Mesendoderm (in vitro differentiated cells): ENCODE measurements at regions not wholly inside any gene's neighbourhood (a gene's known extent, or its start where the extent isn't known, plus 50 kb on each side); places are given as distances from the start of the nearest gene placed in this dataset.
A peak's percentile ranks its signal among the peaks of the same experiment; 100 is the strongest.

Experiments used
- DNase-seq: peaks from one replicate; pipeline ENCODE4 v3.0.0; 2013
- H2AK5ac ChIP-seq: 2 replicates; pipeline ENCODE4 v1.6.1; 2013; ENCODE audit warnings: low read length, inconsistent platforms
- H2BK120ac ChIP-seq: 2 replicates; pipeline ENCODE4 v1.6.1; 2013; ENCODE audit warnings: low read depth, mild to moderate bottlenecking, low read length, moderate library complexity, mixed read lengths
- H2BK15ac ChIP-seq: replicated peaks from 2 replicates; pipeline ENCODE4 v1.6.1; 2013; ENCODE audit warnings: low read depth, mild to moderate bottlenecking, moderate library complexity
- H2BK5ac ChIP-seq: 2 replicates; pipeline ENCODE4 v1.6.1; 2013; ENCODE audit warnings: low read length, inconsistent platforms
- H3K18ac ChIP-seq: 2 replicates; pipeline ENCODE4 v1.6.1; 2013; ENCODE audit warnings: mild to moderate bottlenecking, low read length, mixed read lengths
- H3K23ac ChIP-seq: one replicate; pipeline ENCODE4 v1.6.1; 2013; ENCODE audit warnings: low read length
- H3K27ac ChIP-seq: 2 replicates; pipeline ENCODE4 v1.5.1; 2013; ENCODE audit warnings: low read depth, mild to moderate bottlenecking, inconsistent platforms, low read length, moderate library complexity
- H3K27me3 ChIP-seq: 2 replicates; pipeline ENCODE4 v1.6.1; 2013; ENCODE audit warnings: low read length, control low read depth, mild to moderate bottlenecking, inconsistent platforms; ENCODE audit not compliant: insufficient read depth, poor library complexity
- H3K36me3 ChIP-seq: 2 replicates; pipeline ENCODE4 v1.6.1; 2013; ENCODE audit warnings: low read length, inconsistent platforms; ENCODE audit not compliant: control insufficient read depth, insufficient read depth
- H3K4ac ChIP-seq: one replicate; pipeline ENCODE4 v1.6.1; 2013; ENCODE audit warnings: low read depth, mild to moderate bottlenecking, low read length, moderate library complexity
- H3K4me1 ChIP-seq: 2 replicates; pipeline ENCODE4 v1.6.1; 2013; ENCODE audit warnings: low read depth, low read length, inconsistent platforms; ENCODE audit not compliant: control insufficient read depth
- H3K4me2 ChIP-seq: 2 replicates; pipeline ENCODE4 v1.6.1; 2013; ENCODE audit warnings: low read length
- H3K4me3 ChIP-seq: 2 replicates; pipeline ENCODE4 v1.5.1; 2013; ENCODE audit warnings: mild to moderate bottlenecking, low read length
- H3K56ac ChIP-seq: one replicate; pipeline ENCODE4 v1.6.1; 2013; ENCODE audit warnings: low read length
- H3K79me1 ChIP-seq: 2 replicates; pipeline ENCODE4 v1.6.1; 2013; ENCODE audit warnings: low read length, inconsistent platforms
- H3K79me2 ChIP-seq: 2 replicates; pipeline ENCODE4 v1.6.1; 2013; ENCODE audit warnings: mild to moderate bottlenecking, low read length; ENCODE audit not compliant: control insufficient read depth, insufficient read depth
- H3K9ac ChIP-seq: 2 replicates; pipeline ENCODE4 v1.6.1; 2013; ENCODE audit warnings: low read length, inconsistent platforms
- H4K5ac ChIP-seq: one replicate; pipeline ENCODE4 v1.6.1; 2013; ENCODE audit warnings: low read length
- H4K8ac ChIP-seq: one replicate; pipeline ENCODE4 v1.6.1; 2013; ENCODE audit warnings: low read depth, mild to moderate bottlenecking, control low read depth, low read length, moderate library complexity
- WGBS: extraction: QIAGEN DNeasy Blood & Tissue Kit; methylation state at CpG from one replicate; pipeline ENCODE4 v1.1.7; 2013; ENCODE audit warnings: low lambda C conversion rate, missing lambda C conversion rate; ENCODE audit not compliant: insufficient coverage; ENCODE audit errors: extremely low coverage; 5-methylcytosine and 5-hydroxymethylcytosine counted together

DNA sequence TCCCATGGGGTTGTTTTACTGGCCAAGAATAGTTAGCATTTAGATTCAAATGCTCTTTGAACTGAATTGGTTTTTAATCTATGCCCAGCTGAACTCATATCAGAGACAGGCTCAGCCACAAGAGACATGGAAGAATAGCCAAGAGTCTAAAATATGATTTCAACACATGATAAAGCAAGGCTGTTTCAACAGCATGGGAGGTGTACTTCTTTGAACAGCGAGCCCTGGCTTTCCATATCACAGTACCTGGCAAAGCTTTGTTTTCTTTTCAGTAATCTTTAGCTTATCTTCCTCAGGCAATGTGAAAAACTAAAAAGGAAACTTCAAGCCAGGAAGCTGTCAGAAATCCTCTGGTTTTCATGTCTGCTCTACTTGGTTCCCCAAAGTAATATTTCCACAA lies 413.6 kb upstream of the ADAMTS9 start:
- H3K79me1 ChIP-seq, result no peaks in the 10 kb centered on the region
- no peaks in the 10 kb centered on the region for H3K36me3 ChIP-seq
- no peaks in the 10 kb centered on the region for H3K27me3 ChIP-seq
- H3K4me2 ChIP-seq, result no peak overlapping the region
- no peak overlapping the region for H2AK5ac ChIP-seq
- H4K8ac ChIP-seq, result no peak overlapping the region
- no peak overlapping the region for H3K4ac ChIP-seq
- H3K4me3 ChIP-seq, result no peak overlapping the region
- WGBS, result no CpG with 5 or more reads among the region's 1 CpG
- no peak overlapping the region for H3K23ac ChIP-seq
- H3K4me1 ChIP-seq, result no peaks in the 10 kb centered on the region
- peak overlapping the region; percentile 51 for H3K18ac ChIP-seq
- H4K5ac ChIP-seq, result no peak overlapping the region
- no peak overlapping the region for H2BK15ac ChIP-seq
- H3K79me2 ChIP-seq, result no peaks in the 10 kb centered on the region
- no peak for DNase-seq
- H2BK5ac ChIP-seq, result no peak overlapping the region
- no peak overlapping the region for H2BK120ac ChIP-seq
- H3K56ac ChIP-seq, result no peak overlapping the region
- H3K9ac ChIP-seq, result no peak overlapping the region
- H3K27ac ChIP-seq, result no peak overlapping the region

DNA sequence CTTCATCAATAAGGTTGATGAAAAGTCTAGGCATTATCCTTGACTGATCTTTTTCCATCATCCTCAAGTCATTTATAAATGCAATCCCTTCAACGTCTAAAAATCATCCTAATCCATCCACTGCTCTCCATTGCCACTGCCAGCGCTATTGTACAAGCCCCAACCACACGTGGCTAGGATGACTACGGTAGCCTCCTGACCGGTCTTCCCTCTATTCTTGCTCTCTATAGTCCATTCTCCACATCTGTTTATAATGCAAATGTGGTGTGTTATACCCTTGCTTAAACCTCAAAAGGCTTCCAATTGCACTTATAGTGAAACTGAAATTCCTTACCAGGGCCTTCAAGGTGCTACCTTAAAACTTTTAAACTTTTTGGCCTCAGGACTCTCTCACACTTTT lies 410.6 kb upstream of the ADAMTS9 start:
- H2BK5ac ChIP-seq, result no peak overlapping the region
- H3K36me3 ChIP-seq, result no peaks in the 10 kb centered on the region
- no peaks in the 10 kb centered on the region for H3K79me2 ChIP-seq
- no peaks in the 10 kb centered on the region for H3K4me1 ChIP-seq
- no peak overlapping the region for H2BK15ac ChIP-seq
- no peak overlapping the region for H3K4me3 ChIP-seq
- H3K79me1 ChIP-seq, result no peaks in the 10 kb centered on the region
- no peaks in the 10 kb centered on the region for H3K27me3 ChIP-seq
- no peak overlapping the region for H3K4me2 ChIP-seq
- H3K18ac ChIP-seq, result no peak overlapping the region
- no peak overlapping the region for H2AK5ac ChIP-seq
- no CpG with 5 or more reads among the region's 5 CpGs for WGBS
- no peak overlapping the region for H3K27ac ChIP-seq
- H3K4ac ChIP-seq, result no peak overlapping the region
- DNase-seq, result no peak
- no peak overlapping the region for H2BK120ac ChIP-seq
- no peak overlapping the region for H3K56ac ChIP-seq
- no peak overlapping the region for H3K9ac ChIP-seq
- H4K8ac ChIP-seq, result no peak overlapping the region
- no peak overlapping the region for H3K23ac ChIP-seq
- no peak overlapping the region for H4K5ac ChIP-seq

DNA sequence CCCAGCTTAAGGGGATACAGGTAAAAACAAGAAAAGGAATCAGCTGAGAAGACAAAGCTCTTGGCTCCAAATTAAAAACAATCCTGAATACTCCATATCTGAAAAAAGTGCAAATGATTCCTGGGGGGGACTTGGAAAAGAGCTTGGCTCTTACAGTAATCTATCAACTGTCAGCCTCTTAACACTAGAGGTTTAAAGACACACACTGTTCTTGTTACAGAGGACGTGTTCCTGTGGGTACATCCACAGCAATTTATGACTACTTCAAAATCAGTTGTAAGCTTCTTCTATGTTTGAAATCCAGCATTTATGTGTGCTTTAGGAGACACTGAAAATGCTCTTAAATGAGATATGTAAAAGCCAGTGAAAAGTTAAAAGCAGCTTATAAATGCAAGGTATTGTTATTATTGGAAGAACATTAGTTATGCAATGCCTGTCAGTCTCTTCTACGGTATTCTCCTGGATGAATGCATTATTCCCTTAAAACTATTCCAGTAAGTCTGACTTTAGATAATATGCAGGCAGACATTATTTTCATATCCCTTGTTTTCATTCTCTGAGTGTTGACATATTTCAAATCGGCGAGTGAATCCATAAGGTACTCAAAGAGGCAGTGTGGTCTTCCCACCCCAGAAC lies 408.4 kb upstream of the ADAMTS9 start:
- Histone ChIP-seq H4K8ac (no peak overlapping the region), H3K4me2 (no peak overlapping the region), H3K79me1 (no peaks in the 10 kb centered on the region), H3K79me2 (no peaks in the 10 kb centered on the region), H3K18ac (no peak overlapping the region), H2AK5ac (no peak overlapping the region), H3K4me3 (no peak overlapping the region), H3K4ac (no peak overlapping the region), H3K27ac (no peak overlapping the region), H3K36me3 (no peaks in the 10 kb centered on the region), H3K27me3 (no peaks in the 10 kb centered on the region), H4K5ac (no peak overlapping the region), H2BK15ac (no peak overlapping the region), H2BK5ac (no peak overlapping the region), H3K56ac (no peak overlapping the region), H3K23ac (no peak overlapping the region), H3K4me1 (no peaks in the 10 kb centered on the region), H2BK120ac (no peak overlapping the region), H3K9ac (no peak overlapping the region)
- WGBS, result no CpG with 5 or more reads among the region's 4 CpGs
- DNase-seq, result no peak

GRCh38 chr3:65094723-65095122 lies 406.9 kb upstream of the ADAMTS9 start:
- H2AK5ac ChIP-seq, result no peak overlapping the region
- H3K79me2 ChIP-seq, result no peaks in the 10 kb centered on the region
- no peak overlapping the region for H2BK5ac ChIP-seq
- H3K18ac ChIP-seq, result no peak overlapping the region
- no peak overlapping the region for H4K8ac ChIP-seq
- no peaks in the 10 kb centered on the region for H3K36me3 ChIP-seq
- no peaks in the 10 kb centered on the region for H3K79me1 ChIP-seq
- H3K4ac ChIP-seq, result no peak overlapping the region
- H3K56ac ChIP-seq, result no peak overlapping the region
- H2BK120ac ChIP-seq, result no peak overlapping the region
- no peak overlapping the region for H3K4me2 ChIP-seq
- no peak overlapping the region for H2BK15ac ChIP-seq
- H3K9ac ChIP-seq, result no peak overlapping the region
- no peak overlapping the region for H4K5ac ChIP-seq
- H3K23ac ChIP-seq, result no peak overlapping the region
- no peak for DNase-seq
- H3K4me1 ChIP-seq, result no peaks in the 10 kb centered on the region
- H3K27me3 ChIP-seq, result no peaks in the 10 kb centered on the region
- no peak overlapping the region for H3K27ac ChIP-seq
- no peak overlapping the region for H3K4me3 ChIP-seq

GRCh38 chr3:65093641-65094040 lies 405.8 kb upstream of the ADAMTS9 start:
- H3K36me3 ChIP-seq, result no peaks in the 10 kb centered on the region
- no peak overlapping the region for H2AK5ac ChIP-seq
- no CpG with 5 or more reads among the region's 3 CpGs for WGBS
- H4K8ac ChIP-seq, result no peak overlapping the region
- H3K27ac ChIP-seq, result no peak overlapping the region
- H2BK120ac ChIP-seq, result no peak overlapping the region
- H3K56ac ChIP-seq, result no peak overlapping the region
- no peak overlapping the region for H3K4ac ChIP-seq
- H2BK5ac ChIP-seq, result no peak overlapping the region
- H3K4me1 ChIP-seq, result no peaks in the 10 kb centered on the region
- H3K27me3 ChIP-seq, result no peaks in the 10 kb centered on the region
- no peak overlapping the region for H2BK15ac ChIP-seq
- no peak overlapping the region for H3K4me2 ChIP-seq
- DNase-seq, result no peak
- H3K79me1 ChIP-seq, result no peaks in the 10 kb centered on the region
- no peak overlapping the region for H3K9ac ChIP-seq
- no peak overlapping the region for H3K23ac ChIP-seq
- H3K18ac ChIP-seq, result no peak overlapping the region
- H3K79me2 ChIP-seq, result no peaks in the 10 kb centered on the region
- no peak overlapping the region for H4K5ac ChIP-seq
- no peak overlapping the region for H3K4me3 ChIP-seq

DNA sequence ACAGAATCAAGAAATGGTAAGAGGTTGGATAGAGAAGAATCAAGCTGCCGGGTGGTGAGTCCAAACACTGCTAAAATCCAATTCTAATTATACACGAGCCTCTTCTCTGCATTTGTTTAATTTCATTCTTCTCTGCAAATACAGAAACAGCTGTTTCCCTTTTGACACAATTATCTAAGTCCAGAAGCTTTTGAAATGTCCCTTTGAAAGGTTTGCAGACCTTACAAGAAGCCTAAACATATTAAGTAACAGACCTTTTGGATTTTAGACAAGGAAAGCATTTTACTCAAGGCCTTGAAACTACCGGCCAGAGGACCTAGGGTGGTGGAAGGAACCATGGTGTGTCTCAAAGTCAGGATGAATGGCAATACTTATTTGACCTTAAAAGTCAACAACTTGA lies 403.8 kb upstream of the ADAMTS9 start:
- Histone ChIP-seq H3K27me3 (no peaks in the 10 kb centered on the region), H2BK15ac (no peak overlapping the region), H3K4me1 (peaks cover 2% of the 10 kb centered on the region), H3K18ac (no peak overlapping the region), H3K79me2 (no peaks in the 10 kb centered on the region), H3K4me2 (no peak overlapping the region), H3K23ac (no peak overlapping the region), H3K79me1 (no peaks in the 10 kb centered on the region), H3K9ac (no peak overlapping the region), H3K27ac (no peak overlapping the region), H2BK120ac (no peak overlapping the region), H4K5ac (no peak overlapping the region), H3K56ac (no peak overlapping the region), H3K4me3 (no peak overlapping the region), H2BK5ac (no peak overlapping the region), H3K4ac (no peak overlapping the region), H3K36me3 (no peaks in the 10 kb centered on the region), H2AK5ac (no peak overlapping the region), H4K8ac (no peak overlapping the region)
- no peak for DNase-seq
- WGBS, result no CpG with 5 or more reads among the region's 3 CpGs
